ENCODE measurements at regions not wholly inside any gene's neighbourhood (a gene's known extent, or its start where the extent isn't known, plus 50 kb on each side); places are given as distances from the start of the nearest gene placed in this dataset.

DNA sequence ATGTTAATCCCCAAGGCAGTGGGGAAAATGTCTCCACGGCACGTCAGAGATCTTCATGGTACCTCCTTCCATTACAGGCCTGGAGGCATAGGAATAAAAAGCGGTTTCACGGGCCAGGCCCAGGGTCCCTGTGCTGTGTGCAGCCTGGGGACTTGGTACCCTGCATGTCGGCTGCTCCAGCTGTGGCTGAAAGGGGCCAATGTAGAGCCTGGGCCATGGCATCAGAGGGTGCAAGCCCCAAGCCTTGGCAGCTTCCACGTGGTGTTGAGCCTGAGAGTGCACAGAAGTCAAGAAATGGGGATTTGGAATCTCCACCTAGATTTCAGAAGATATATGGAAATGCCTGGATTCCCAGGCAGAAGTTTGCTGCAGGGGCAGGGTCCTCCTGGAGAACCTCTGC lies 508.9 kb upstream of the COX7C start:
- TF ChIP-seq POLR2A (IDR thresholded peaks at IDR 0.05) = no peak
- TF ChIP-seq, protein P1, sequence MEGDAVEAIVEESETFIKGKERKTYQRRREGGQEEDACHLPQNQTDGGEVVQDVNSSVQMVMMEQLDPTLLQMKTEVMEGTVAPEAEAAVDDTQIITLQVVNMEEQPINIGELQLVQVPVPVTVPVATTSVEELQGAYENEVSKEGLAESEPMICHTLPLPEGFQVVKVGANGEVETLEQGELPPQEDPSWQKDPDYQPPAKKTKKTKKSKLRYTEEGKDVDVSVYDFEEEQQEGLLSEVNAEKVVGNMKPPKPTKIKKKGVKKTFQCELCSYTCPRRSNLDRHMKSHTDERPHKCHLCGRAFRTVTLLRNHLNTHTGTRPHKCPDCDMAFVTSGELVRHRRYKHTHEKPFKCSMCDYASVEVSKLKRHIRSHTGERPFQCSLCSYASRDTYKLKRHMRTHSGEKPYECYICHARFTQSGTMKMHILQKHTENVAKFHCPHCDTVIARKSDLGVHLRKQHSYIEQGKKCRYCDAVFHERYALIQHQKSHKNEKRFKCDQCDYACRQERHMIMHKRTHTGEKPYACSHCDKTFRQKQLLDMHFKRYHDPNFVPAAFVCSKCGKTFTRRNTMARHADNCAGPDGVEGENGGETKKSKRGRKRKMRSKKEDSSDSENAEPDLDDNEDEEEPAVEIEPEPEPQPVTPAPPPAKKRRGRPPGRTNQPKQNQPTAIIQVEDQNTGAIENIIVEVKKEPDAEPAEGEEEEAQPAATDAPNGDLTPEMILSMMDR (IDR thresholded peaks at IDR 0.05) = no peak
- TF ChIP-seq EP300 (IDR thresholded peaks at IDR 0.05) = no peak
